ENCODE measurements at regions not wholly inside any gene's neighbourhood (a gene's known extent, or its start where the extent isn't known, plus 50 kb on each side); places are given as distances from the start of the nearest gene placed in this dataset.
A peak's percentile ranks its signal among the peaks of the same experiment; 100 is the strongest.

DNA sequence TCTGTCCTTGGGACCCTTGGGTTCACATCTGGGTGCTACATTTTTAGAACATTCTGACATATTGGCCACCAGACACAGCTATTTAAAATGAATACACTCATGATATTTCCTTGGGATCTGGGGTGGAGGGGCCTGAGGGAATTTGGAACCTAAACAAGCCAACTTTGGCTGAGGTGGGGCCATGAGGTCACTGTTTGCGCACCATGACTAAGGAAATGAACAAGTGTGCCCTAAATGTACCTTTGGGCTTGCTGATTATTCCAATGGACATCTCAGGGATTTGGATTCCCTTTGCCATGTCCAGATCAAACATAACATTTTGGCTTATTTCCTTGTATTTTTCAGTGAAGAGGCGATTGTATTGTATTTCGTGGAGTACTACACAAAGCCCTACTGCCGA lies 80.5 kb upstream of the SEC11C start:
- DNase-seq: no peak

DNA sequence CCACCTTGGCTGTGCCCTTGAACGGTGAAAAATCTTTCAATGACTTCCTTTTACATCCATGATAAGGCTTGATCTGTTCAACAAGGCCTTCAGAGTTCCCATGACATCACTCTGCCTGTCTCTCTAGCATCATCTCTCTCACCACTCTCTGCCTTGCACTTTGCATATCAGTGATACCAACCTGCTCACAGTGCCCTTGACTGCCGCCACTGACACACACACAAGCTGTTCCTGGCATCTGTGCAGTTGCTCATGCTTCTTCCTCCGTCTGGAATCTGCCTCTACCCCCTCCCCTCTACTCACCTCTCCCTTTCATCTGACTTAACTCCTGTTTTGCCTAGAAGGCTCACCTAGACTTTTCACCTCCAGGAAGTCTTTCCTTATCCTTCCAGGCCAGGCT lies 79.1 kb upstream of the SEC11C start:
- no peak for DNase-seq

DNA sequence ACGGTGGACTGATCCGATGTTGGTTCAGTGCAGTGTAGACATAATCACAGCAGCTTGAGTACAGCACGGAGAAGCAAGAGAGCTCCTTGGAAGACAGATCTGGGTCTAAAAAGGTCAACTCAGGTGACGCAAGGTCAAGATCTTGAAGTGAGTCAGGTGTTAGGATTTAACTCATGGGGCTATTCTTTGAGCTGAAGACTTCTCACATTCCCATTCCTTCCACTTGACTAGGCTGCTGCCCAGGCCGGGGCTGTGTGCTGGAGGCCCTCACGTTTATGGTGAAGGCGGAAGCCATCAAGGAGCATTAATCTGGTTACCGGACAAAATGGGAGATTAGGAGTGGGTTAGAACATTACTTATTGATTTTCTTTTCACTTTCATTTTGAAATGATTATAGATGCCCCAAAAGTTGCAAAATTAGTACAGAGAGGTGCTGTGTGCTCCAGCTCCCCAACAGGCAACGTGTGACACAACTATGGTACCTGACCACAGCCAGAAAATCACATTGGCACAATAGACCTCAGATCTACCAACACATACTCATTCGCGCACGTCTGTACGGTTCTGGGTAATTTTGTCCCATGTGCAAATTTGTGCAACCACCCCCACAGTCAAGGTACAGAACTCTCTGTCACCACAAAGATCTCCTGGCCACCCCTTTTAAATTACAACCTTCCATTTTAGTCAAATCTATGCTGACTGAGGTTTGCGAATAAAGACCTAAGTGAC lies 77.6 kb upstream of the SEC11C start:
- no peak for DNase-seq

DNA sequence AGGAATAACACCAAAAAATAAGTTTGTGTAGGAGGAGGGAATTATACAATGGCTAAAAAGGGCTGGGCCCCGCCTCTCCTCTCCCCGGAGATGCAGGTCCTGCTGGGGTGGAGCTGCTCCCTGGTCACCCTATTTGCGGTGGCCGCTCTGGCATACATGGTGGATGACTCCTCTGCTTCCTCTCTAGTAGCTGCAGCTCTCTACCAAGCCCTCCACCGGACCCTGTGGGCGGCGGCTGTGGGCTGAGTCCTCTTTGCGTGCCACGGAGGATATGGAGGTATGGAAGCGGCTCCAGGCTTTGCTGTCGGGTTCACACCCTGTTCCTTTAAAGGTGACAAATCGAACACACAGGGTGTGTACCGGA lies 77.1 kb upstream of the SEC11C start:
- DNase-seq: no peak

DNA sequence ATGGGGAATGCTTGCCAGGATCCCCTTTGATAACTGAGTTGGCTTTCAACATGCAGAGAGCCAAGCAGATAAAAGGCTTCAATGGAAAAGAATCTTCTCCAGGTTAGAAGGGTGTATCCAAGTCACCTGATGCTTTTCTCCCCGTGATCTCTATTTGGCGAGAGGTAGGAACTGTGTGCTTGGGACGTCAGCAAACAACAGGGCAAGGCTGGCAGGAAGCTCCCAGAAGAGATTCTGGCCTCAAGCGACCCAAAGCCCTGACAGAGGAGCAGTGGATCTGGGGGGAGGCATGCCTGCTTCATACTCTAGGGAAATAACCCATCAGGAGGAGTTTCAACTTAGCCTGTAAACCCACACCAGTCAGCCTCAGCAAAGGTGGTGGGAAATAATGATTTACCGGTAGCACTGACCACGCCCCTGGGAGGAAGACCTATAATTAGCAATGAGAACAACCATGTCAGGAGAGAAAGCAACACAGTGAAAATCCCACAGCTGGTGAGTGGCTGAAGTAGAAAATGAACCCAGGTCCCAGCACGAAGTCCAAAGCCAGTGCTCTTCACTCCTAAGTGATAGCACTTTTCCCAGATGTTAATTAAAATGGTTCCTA lies 76.3 kb upstream of the SEC11C start:
- DNase-seq: no peak

DNA sequence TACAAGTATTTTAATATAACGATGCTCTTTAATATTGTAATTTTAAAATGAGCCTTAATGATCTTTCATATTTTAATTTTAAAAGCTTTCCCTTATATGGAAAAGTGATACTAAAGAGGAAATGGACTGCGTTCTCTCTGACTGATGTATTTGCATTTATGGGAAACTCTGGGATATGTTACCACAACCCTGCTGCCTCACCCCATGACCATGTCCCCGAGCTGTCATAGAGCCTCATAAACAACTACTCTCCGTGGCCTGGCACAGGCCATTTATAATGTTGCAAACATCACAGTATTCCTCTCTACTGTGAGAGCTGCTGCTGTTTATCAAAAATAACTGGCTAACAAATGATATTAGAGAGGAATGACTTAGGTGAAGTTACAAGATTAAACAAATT lies 75.8 kb upstream of the SEC11C start:
- no peak for DNase-seq

DNA sequence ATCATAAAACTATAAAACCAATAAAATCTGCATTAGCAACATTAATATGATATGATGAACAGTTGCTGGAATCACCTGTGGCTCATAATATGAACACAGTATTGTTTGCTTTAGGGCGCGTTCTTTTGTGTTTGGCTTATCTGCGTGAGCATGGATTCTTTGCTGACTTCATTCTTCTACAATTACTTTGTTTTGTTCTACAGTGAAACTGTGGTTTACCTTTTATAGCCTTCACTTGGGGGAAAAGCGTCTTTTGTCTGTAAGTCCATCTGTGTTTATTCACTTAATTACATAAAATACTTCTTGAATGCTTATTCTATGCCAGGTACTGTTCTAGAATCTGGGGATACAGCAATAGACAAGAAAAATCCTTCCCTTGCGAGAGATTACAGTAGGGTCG lies 74.0 kb upstream of the SEC11C start:
- DNase-seq: peak; percentile 23

DNA sequence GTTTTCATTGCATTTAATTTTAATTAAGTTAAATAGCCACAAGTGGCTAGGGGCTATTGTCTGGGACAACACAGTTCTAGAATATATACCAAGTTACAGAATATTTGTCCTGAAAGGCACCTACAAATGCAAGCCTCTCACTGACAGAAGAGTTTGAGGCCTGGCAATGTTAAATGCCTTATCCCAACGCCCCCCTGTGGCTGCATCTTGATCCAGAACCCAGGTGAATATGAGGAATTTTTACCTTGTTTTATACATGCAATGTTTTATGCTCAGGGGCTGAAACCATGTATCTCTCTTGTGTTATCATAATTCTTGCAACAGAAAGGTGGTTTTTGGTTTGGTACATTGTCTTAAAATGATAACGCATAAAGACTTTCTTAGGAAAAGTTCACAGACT lies 71.8 kb upstream of the SEC11C start:
- no peak for DNase-seq

DNA sequence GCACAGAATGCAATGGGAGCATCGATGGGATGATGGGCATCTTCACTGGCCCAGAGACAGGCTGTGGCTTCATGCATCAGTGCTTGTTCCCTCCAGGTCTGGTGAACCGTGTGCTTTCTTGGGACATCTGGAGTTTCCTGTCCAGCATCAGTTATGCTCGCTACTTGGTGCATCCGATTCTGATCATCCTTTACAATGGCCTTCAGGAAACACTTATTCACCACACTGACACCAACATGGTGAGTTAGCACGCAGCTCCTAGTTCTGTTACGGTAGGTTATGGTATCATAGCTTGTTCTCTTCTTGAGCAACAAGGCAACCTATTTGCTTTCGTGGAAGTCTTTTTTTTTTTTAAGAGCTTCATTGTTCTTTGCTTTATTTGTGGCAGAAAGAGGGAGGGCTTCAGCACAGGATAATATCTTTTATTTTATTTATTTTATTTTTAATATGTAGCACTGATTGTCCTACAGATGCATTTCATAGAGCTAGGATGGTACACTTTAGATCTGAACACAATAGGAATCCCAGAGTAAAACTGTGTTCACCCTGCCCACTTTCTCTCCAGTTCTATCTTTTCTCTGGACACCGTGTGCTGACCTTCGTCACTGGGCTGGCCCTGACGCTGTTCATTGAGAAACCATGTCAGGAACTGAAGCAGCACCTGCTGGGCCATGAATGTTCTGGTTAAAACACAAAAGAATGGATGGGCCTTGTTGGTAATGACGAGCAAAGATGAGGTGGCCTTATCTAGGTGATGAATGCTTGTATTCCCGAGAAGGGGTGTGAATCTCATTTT lies 71.2 kb upstream of the SEC11C start:
- no peak for DNase-seq

DNA sequence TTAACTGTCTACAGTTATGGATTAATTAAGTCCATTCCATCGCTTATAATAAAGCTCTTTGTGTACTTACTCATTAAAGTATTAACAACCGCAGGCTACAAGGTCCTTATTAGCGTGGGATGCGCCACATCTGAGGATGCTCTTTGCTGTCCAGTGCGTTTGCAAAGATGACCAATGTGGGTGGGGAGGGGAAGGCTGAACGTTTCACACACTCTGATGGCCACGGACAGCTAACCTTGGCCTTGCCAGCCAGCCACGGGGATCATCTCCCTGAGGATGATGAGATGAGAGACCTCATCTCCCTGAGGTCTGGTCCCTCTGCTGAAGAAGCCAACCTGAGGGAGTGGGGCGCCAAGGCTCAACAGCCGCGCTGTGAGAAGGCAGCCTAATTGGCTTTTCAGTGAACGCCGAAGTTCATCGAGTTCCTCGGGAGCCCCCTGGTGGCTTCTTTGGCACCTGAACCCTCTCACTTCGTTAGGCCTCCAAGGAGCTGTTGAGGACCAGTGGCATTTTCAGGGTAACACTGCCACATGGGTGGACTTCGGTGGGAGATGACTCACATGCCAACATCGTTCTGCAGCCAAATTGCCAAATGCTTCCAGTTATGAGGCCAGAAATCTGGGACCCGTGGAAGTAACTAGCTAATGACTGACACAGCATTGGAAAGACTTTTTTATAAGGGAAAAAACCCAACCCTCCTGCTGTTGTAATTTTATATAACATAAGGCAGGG lies 69.3 kb upstream of the SEC11C start:
- DNase-seq: no peak

DNA sequence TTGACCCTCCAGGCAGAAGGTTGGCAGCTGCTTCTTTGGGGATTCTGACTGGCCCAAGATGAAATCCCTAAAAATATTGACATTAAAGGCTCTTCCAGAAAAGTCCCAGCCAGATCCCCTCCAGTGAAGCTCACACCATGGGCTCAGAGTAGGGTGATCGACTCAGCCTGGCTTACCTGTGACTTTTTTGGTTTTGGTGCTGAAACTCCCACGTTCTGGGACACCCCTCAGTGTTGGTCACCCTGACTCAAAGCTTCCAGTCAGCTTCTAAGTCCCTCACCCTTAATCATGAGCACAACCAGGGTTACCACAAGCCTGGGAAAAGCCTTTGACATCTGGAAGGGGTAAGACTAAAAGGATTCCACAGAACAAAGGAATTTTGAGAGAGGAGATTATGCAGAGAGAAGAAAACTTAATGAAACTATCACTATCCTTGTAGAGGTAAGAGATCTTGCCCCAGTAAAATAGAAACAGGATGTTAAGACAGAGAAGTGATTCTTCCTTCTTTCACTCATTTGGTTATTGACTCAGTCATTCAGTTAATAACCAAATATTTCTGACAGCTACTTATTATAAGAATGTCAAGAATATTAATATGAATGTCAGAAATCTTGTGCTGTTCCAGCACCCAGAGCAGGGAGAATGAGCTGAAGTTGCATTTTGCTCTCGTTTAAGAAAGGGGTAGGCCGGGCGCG lies 66.8 kb upstream of the SEC11C start:
- no peak for DNase-seq

DNA sequence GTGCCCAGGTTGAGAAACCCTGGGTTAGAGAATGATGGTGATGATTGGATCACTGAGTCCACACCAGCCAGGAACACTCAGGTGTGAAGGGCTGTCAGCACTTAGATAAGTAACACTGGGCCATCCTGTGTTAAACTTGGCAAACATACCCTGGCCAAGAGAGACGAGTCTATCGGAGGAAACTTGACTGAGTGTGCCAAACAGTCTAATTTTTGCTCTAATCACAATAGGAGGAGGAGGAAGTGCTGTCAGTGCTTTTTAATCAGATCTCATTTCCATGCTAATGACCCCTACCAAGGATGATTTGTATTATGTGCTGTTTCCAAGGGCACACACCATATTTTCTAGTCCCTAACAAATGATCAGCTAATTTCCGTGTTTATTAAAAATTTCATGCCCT lies 63.8 kb upstream of the SEC11C start:
- no peak for DNase-seq

DNA sequence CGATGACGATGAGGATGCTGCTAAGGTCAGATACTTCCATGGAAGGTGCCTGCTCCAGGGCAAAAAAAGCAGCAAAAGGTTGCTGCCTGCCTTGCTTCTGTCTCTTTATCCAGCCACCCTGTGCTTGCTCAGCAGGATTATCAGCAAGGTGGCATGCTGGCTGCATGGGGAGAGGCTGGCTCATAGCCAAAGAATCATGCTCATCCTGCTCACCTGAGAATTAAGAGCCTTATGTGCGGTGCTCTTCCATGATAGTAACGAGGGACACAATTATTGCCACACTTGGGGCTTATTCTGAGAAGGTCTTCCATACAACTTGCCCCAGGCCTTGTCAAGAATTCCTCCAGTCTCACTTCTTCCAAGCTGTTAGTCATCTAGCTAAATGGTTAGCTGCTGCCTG lies 60.4 kb upstream of the SEC11C start:
- DNase-seq: no peak

DNA sequence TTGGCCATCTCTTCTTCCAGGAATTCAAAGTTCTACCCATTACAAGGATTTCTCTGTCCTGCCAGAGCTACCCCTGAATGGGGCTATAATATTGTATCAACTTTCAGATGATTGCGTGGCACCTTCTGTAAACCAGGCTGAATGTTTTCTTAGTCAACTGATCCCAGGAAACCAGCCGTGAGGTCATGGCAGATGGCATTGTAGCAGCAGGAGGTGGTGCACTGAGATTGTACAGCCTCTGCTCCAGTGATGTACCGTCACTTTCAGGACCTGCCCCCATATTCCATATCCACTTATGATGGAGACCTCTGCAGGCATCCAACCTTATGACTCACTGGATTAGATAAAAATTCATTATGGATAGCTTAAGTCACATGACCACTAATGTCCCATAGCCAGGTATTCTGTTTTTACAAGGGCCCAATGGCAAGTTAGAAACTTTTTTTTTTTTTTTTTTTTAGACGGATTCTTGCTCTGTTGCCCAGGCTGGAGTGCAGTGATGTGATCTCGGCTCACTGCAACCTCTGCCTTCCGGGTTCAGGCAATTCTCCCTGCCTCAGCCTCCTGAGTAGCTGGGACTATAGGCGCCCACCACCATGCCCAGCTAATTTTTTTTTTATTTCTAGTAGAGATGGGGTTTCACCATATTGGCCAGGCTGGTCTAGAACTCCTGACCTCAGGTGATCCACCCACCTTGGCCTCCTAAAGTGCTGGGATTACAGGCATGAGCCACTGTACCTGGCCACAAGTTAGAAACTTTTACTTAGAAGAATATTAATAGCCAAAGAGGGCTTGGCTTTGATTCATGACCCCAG lies 59.8 kb upstream of the SEC11C start:
- DNase-seq: peak; percentile 26

DNA sequence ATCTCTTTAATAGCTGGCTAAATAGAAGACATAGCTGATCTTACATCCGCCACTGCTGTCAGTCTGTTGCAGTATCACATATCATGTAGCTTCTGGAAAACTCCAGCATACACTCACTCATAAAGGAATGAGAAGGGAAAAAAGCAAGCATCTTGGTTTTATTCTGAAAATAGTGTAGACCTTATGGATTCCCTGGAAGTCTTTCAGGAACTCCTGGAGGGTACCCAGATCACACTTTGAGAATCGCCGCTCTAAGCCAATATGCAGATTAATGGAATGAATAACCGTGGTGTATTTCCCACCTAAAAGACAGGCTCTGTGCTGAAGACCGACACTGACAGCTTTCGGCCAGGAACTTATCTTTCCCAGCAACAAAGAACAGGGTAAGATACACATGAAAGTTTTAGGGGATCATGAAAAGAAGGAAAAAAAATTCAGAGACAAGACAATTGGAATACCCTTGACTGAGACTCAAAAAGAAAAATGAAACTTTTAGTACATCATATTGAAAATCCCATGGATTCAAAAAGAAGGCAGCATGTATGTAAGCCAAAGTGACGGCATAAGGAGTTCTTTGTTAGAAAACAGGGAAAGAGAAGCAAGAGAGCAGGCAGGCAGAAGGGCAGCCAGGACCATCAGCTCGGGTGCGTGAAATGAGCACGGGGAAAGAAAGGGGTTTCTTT lies 56.4 kb upstream of the SEC11C start:
- DNase-seq: no peak

DNA sequence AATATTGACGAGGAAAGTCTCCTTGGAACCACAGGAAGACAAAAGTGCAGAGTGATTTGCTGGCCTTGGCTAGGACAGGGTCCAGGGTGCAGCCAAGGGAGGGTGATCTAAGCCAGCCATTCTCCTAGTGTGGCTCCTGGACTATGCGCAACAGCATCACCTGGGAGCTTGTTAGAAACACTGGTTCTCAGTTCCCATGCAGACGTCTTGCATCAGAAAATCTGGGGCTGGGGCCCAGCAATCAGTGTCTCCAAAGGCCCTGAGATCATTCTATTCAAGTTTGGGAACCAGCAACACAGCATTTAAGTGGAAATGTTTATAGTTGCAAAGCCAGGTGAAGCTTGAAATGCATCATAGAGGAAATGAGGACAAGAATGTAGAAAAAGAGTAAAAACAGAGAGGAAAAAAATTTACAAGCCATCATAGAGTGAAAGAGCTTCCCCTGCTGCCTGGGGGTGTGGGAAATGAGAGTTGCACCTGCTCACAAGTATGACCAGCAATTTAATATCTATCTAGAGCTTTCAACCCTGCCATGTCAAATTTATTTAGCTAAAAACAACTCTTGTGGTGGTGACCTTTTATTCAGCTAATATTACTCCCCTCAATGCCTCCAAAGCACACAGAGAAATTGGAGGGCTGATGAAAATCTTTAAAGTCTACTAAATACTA lies 54.4 kb upstream of the SEC11C start:
- DNase-seq: no peak

DNA sequence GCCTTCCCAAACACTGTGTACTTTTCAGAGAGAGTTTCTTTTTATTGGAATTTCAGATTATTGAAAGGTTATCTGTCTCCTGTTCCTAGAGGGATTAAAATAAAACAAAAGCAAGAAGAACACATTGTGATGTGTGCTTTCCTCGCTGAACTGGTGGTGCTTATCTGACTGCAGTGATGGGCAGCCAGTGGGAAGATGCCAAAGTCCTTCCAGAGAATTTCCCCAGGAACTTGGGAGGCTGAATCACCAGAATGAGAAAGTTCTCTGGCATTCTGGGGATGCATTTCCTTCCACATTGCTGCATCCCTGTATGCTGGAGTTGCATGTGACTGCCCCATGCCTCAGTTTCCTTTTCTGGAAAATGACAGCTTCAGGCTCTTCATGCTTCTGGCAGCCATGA lies 53.9 kb upstream of the SEC11C start:
- DNase-seq: no peak

DNA sequence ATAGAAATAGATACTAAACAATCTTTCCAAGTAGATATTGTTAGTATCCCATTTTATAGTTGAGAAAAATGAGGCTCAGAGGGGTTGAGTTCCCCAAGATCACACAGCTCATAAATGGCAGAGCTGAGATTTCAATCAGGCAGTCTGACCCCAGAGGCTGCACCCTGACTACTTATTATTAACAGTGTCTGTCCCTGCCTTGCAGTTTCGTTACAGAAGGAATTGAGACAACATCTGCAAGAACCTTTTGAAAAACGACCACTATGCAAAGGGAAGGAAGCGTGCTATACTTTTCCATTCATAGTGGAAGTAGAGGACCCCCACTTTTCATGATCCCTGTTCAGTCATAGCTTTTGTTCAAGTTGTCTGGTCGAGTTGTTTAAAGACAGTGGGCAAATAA lies 53.2 kb upstream of the SEC11C start:
- DNase-seq: no peak

DNA sequence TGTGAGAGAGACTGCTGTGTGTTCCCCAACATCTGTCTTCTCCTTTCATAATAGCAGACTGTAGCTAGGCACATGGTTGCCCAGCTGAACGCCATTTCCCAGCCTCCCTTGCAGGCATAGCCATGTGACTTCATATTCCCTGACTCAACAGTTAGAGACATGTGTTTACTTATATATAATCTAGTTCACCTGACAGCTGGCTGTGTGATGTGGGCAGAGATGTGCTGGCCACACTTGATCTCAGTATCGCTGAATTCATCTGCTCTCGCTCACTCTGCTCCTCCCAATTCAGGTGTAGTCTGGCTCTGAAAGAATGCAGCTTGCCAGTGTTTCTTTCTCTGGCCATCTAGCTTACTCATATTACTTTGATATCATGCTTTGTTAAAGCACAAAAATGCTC lies 52.3 kb upstream of the SEC11C start:
- DNase-seq: no peak
